IPS-NIHi7 (cell line): ENCODE measurements at regions not wholly inside any gene's neighbourhood (a gene's known extent, or its start where the extent isn't known, plus 50 kb on each side); places are given as distances from the start of the nearest gene placed in this dataset.
"Not testable (repeated sequence)": the region's sequence is repeated elsewhere in the genome, so short reads cannot be mapped to it uniquely, and the experiment has no call there.

Source experiments
- DNase-seq: peaks from one replicate; pipeline ENCODE4 v3.0.0; 2012; ENCODE audit warnings: mixed read lengths; ENCODE audit errors: extremely low spot score

- no peak for DNase-seq
Measured at GRCh38 chr16:73408716-73409115, 360.8 kb upstream of the ZFHX3 start.

GRCh38 chr16:73408311-73408710 is 360.4 kb upstream of the ZFHX3 start:
- DNase-seq: no peak

DNA sequence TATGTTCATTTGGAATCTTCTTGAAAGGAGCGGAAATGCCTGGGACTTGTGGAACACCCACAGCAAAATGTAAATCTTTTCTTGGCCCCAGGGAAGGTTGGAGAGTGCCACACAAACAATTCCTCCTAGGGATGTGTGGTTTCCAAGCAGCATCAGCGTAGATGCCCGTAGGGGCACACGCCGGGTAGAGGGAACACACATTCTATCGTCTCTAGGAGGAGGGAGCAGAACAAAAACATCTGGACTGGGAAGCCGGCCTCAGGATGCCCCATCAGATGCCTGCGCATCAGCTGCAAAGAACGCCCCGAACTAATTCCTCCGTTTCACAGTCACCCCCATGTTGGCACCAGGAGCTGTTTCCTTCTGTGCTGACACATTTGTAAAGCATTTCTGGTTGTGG is 357.9 kb upstream of the ZFHX3 start:
- DNase-seq: no peak

- DNase-seq: no peak
Measured at GRCh38 chr16:73404001-73404400, 356.1 kb upstream of the ZFHX3 start.

GRCh38 chr16:73403291-73403690 is 355.4 kb upstream of the ZFHX3 start:
- no peak for DNase-seq

DNA sequence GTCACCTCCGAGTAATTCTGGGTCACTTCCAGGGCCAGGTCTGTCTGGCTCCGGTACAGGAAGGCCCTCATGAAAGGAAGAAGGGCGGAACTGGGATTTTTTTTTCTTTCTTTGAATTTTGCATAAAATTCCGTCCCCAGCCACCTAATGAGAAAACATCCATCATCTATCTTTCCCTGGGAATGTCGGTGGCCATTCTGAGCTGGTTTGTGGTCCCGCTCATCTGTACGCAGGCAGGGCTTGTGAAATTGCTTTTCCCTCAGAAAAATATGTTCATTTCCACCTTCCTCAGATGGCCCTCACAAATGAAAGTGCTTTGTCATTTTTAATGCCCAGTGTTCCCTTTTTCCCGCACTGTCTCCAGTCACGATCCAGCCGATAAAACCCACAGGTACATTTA is 353.0 kb upstream of the ZFHX3 start:
- DNase-seq: no peak

DNA sequence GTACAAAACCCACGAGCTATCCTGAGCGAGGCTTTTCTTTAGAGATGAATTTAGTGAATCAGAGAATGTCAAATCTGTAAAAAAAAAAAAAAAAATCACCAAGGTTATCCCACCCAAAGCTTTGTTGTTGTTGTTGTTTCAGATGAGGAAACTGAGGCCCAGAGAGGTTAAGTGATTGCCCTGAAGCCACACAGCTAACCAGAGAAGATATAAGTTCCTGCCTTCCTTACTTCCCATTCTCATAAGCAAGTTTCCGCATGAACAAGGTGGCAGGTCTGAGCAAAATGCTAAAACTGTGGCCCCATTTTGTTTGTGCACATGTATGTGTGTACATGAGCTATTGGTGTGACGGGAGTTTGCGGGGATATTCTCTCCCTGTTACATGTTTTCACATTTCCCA is 352.1 kb upstream of the ZFHX3 start:
- DNase-seq: no peak

DNA sequence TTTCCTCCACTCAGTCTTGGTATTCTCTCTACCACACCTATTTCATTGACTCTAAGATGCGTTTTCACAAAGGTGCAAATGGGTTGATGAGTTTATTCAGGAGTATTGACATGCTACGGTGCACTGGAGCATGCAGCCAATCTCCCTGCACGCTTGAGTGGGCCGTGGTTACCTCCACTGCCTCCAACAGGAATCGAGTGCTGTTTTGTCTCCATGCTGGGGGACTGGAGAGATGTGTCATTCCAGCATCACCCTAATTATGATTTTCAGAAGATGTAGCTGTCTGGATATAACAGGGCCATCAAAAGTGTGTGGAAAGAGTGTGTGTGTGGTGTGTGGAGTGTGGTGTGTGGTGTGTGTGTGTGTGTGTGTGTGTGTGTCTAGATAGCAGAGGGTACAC is 351.6 kb upstream of the ZFHX3 start:
- DNase-seq: no peak

DNA sequence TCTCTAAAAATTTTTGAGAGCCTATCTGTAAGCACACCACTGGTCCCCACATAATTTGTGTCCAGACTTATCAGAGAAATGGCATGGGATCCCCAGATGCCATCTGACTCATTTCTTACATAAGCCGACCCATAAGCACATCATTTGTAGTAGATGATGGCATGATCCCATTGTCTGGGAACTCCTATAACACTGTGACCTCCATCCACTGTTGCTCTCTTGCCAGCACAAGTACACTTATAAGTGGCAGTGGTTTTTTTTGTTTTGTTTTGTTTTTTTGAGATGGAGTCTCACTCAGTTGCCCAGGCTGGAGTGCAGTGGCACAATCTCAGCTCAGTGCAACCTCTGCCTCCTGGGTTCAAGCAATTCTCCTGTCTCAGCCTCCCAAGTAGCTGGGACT is 350.7 kb upstream of the ZFHX3 start:
- DNase-seq: not testable (repeated sequence)

DNA sequence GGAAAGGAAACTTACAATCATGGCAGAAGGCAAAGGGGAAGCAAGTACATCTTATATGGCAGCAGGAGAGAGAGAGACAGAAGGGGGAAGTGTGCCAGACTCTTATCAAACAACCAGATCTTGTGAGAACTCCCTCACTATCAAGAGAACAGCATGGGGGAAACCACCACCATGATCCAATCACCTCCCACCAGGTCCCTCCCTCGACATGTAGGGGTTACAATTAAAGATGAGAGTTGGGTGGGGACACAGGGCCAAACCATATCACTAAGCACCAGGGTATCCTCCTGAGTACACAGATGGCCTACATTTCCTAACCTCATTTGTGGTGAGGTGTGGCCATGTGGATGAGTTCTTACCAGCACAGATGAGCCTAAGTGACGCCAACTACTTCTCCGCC is 348.6 kb upstream of the ZFHX3 start:
- DNase-seq: no peak

DNA sequence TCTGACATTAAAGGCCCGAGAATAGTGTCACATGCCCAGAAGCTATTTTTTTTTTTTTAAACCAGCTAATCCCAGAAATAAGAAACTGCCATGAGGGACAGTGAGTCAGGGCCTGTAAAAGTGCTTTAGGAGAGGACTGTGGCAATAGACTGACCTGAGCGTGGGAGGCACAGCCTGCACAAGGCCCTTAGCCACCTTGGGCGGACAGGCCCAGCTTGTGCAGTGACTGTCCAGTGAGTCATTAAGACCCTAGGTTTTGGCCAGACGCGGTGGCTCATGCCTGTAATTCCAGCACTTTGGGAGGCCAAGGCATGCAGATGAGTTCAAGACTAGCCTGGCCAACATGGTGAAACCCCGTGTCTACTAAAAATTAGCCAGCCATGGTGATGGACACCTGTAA is 343.0 kb upstream of the ZFHX3 start:
- DNase-seq: no peak

DNA sequence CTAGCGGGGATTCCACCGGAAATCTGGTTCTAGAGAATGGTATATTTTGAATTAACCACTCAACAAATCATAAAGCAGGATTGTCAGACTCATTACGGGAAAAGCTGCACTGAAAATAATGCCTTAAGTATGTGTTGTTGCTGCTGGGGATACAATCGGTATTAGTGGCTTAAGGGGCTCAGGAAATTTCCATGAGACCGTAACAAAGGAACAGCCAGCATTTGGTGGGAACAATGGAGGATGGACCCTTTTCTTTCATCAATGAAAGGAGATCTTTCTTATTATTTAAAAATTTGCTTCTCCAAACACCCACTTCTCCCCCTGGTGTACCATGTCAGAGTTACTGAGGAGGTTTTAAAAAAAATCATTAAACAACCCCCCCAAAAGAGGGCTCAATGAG is 342.6 kb upstream of the ZFHX3 start:
- DNase-seq: no peak

DNA sequence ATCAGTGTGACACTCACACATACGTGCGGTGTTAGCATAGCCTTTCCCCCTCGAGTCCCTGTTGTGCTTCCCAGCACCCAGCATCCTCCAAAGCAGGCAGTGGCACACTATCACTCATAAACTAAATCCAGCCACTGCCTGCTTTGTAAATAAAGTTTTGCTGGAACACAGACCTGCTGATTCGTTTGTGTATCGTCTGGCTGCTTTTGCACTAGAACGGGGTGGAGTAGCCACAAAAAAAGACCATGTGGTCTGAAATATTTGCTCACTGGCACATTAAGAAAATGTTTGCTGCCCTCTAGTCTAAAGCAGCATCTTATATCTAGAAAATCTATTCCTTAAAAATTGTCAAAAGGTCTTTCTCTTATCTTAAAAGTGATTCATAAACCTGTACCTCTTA is 341.2 kb upstream of the ZFHX3 start:
- no peak for DNase-seq

DNA sequence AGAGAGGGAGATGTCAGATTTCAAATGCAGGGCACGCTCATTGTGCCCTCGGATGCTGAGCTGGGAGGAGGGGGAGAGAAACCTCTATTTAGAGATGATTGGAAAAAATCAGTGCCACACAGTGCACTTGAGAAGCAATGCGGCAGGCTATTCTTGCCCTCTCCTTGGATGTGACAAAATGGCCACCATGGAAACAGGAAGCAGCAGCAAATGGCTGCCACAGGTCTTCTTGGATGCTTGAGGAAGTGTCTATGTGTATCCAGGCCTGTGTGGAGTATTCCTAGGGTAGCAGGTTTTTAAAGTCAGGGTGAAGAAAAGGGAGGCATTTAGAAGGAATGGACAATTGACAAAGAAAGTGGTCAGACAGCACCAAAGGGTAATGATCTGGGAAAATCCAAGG is 340.1 kb upstream of the ZFHX3 start:
- DNase-seq: no peak

GRCh38 chr16:73385696-73386095 is 337.8 kb upstream of the ZFHX3 start:
- DNase-seq: no peak

GRCh38 chr16:73384506-73385089 is 336.7 kb upstream of the ZFHX3 start:
- DNase-seq: no peak

- DNase-seq: no peak
Measured at GRCh38 chr16:73383988-73384365, 336.0 kb upstream of the ZFHX3 start.

GRCh38 chr16:73383195-73383987 is 335.5 kb upstream of the ZFHX3 start:
- no peak for DNase-seq

DNA sequence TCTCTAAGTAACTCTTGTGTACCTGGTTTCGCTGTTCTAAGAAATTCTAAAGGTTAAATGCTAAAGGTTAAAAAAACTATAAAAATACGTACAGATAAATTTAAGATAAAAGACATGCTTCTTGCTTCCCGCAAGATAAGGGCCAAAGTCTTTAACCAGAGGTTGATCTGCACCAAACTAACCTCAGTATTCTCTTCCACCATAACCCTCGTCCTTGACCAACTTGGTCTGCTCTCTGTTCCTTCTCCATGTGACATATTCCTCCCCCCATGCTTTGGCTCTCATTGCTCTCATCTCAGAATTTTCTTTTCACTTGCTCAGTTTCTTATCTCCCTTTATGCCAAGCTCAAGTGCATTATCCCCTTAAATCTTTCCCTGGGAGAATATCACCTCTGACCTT is 330.5 kb upstream of the ZFHX3 start:
- no peak for DNase-seq

DNA sequence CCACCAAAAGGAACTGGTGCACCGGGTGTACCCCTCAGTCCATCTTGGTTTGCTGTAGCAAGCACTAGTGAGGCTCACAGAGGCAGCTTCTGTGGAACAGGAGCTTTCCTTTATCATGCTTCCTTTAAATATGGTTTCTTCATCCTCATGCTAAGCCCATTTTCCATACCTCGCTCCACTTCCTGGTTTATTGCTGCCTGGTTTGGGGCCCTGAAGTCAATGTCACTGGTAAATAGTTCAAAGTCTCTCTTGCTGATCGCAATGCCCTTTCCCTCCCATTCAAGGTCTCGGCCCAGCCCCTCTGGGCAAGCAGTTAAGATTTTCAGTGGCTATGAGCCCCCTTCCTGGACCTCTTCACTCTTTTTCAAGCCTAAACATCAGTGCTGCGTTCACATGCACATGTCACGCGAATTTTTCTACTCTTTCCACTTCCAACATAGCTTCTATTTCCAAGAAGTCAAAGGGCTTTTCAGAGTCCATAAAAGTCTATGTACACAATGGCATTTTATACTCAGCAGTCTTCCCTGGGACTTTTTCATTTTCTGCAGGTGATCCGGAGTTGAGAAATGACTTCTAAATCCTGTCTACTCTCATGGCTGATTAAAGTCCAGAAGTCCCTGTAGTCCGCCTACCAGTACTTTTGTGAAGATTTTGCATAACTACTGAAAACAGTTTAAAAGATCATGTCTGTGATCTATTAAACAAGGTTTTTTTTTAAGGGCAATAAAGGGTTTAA is 323.8 kb upstream of the ZFHX3 start:
- no peak for DNase-seq

GRCh38 chr16:73369851-73370250 is 321.9 kb upstream of the ZFHX3 start:
- DNase-seq: no peak

GRCh38 chr16:73368715-73369114 is 320.8 kb upstream of the ZFHX3 start:
- no peak for DNase-seq

DNA sequence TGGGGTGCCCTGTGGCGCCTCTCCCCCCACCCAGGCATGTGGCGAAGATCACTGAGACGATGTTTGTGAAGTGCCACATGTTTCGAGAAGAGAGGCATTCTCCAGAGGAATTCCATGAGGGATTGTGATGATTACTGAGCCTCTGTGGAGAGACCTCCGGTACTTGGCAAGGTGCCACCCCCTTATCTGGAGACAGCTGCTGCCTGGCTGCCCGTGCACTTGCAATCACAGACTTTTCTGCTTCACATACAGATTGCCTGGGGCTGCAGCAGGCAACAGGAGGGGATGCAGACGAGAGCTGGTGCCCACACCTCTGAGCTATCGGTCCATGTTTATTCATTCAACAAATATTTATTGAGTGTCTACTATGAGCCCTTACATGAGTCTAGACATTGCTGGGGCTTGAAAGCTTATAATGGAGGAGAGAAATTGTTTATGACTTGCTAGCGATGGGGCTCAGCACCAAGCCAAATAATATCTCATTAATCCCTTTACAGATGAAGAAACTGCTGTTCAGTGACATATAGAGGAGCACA is 317.2 kb upstream of the ZFHX3 start:
- DNase-seq: no peak
